Activated CD4-positive, alpha-beta memory T cell treated with anti-CD3 and anti-CD28 coated beads, Interleukin-2, amount 10 ng/mL, durations not matched to agents 7 days and 5 days (primary cell): ENCODE measurements at regions not wholly inside any gene's neighbourhood (a gene's known extent, or its start where the extent isn't known, plus 50 kb on each side); places are given as distances from the start of the nearest gene placed in this dataset.
"Not testable (repeated sequence)": the region's sequence is repeated elsewhere in the genome, so short reads cannot be mapped to it uniquely, and the experiment has no call there.

Experiments
- CTCF ChIA-PET: fragments of 350-600 bp; sonication (Branson Sonifier 250); formaldehyde crosslinking; loops from one replicate; lab custom pipeline; 2021; ENCODE audit warnings: antibody characterized with exemption, inconsistent platforms; lab: Charles Lee
- POLR2A ChIA-PET: fragments of 350-600 bp; sonication (Branson Sonifier 250); formaldehyde crosslinking; loops from one replicate; lab custom pipeline; 2021; ENCODE audit warnings: antibody characterized with exemption; lab: Charles Lee
- DNase-seq: peaks from one replicate; pipeline ENCODE4 v3.0.0-alpha.2; 2020
- H3K27ac Mint-ChIP-seq: one replicate; pipeline ENCODE4 v1.8.0; 2021; ENCODE audit warnings: mild to moderate bottlenecking, mixed read lengths
- H3K27me3 Mint-ChIP-seq: one replicate; pipeline ENCODE4 v1.8.0; 2021; ENCODE audit warnings: mixed read lengths
- H3K36me3 Mint-ChIP-seq: one replicate; pipeline ENCODE4 v1.8.0; 2021; ENCODE audit warnings: low read depth, mixed read lengths
- H3K4me1 Mint-ChIP-seq: one replicate; pipeline ENCODE4 v1.8.0; 2021; ENCODE audit warnings: mixed read lengths
- H3K4me3 Mint-ChIP-seq: one replicate; pipeline ENCODE4 v1.8.0; 2021; ENCODE audit warnings: mild to moderate bottlenecking, mixed read lengths
- H3K9me3 Mint-ChIP-seq: one replicate; pipeline ENCODE4 v1.8.0; 2021; ENCODE audit warnings: mixed read lengths

- H3K4me3 Mint-ChIP-seq: no peak overlapping the region
- H3K27ac Mint-ChIP-seq: no peak overlapping the region
- CTCF ChIA-PET: no interaction called here
- H3K4me1 Mint-ChIP-seq: no peaks in the 10 kb centered on the region
- POLR2A ChIA-PET: no interaction called here
- H3K36me3 Mint-ChIP-seq: no peaks in the 10 kb centered on the region
- H3K9me3 Mint-ChIP-seq: no peaks in the 10 kb centered on the region
- no peaks in the 10 kb centered on the region for H3K27me3 Mint-ChIP-seq
- no peak for DNase-seq
Measured at GRCh38 chr16:75945916-75946457, 219.7 kb upstream of the CPHXL start.

GRCh38 chr16:75947626-75948239 lies 221.4 kb upstream of the CPHXL start:
- H3K9me3 Mint-ChIP-seq: no peaks in the 10 kb centered on the region

GRCh38 chr16:75948441-75948840 lies 222.2 kb upstream of the CPHXL start:
- no peak overlapping the region for H3K27ac Mint-ChIP-seq
- no peak for DNase-seq
- no peaks in the 10 kb centered on the region for H3K36me3 Mint-ChIP-seq
- H3K27me3 Mint-ChIP-seq: no peaks in the 10 kb centered on the region
- H3K9me3 Mint-ChIP-seq: no peaks in the 10 kb centered on the region
- POLR2A ChIA-PET: no interaction called here
- CTCF ChIA-PET: no interaction called here
- H3K4me3 Mint-ChIP-seq: no peak overlapping the region
- no peaks in the 10 kb centered on the region for H3K4me1 Mint-ChIP-seq

More at GRCh38 chr16:75947626-75948239, 221.4 kb upstream of the CPHXL start:
- no peak overlapping the region for H3K27ac Mint-ChIP-seq
- H3K27me3 Mint-ChIP-seq: no peaks in the 10 kb centered on the region
- no peaks in the 10 kb centered on the region for H3K36me3 Mint-ChIP-seq
- CTCF ChIA-PET: no interaction called here
- H3K4me1 Mint-ChIP-seq: no peaks in the 10 kb centered on the region
- no peak for DNase-seq
- H3K4me3 Mint-ChIP-seq: no peak overlapping the region
- POLR2A ChIA-PET: no interaction called here

DNA sequence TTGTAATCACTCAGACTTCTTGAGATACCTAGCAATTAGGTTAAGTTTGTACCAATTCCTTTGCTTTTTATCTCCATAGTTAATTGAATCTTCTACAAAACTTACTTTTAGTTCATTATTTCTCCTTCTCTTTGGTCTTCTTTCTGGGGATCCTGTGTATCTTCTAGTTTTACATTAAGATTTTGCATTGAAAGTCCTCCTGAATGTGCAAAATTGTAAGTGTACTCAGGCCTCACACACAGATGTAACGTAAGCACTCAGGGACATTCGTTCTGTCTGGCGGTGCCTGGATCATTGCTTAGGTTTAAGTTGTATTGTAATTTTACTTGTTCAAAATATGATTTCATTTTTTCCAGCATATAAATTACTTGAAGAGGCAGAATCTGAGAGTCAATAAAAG lies 222.6 kb upstream of the CPHXL start:
- CTCF ChIA-PET: no interaction called here
- Mint-ChIP-seq H3K4me1 (no peaks in the 10 kb centered on the region), H3K36me3 (no peaks in the 10 kb centered on the region), H3K27me3 (no peaks in the 10 kb centered on the region), H3K4me3 (no peak overlapping the region), H3K27ac (no peak overlapping the region), H3K9me3 (no peaks in the 10 kb centered on the region)
- DNase-seq: no peak
- POLR2A ChIA-PET: no interaction called here

DNA sequence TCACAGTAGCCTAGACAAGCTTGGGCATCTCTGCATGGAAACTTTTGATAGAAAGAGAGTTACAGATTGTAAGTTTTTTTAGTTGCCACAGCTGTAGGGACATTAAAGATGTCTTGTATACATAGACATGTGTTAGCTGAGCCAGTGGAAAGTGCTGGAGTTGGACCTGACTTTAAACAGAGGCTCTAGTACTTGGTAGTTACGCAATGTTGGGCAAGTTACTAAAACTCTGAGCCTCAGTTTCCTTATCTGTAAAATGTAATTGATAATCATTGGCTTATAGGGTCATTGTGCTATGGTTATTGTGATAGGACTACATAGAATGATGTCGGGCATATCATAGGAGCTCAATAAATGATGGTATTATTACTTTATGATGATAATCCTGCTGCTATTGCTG lies 225.8 kb upstream of the CPHXL start:
- Mint-ChIP-seq H3K9me3 (no peaks in the 10 kb centered on the region), H3K27me3 (no peaks in the 10 kb centered on the region), H3K27ac (no peak overlapping the region), H3K36me3 (no peaks in the 10 kb centered on the region), H3K4me1 (no peaks in the 10 kb centered on the region), H3K4me3 (no peak overlapping the region)
- CTCF ChIA-PET: no interaction called here
- POLR2A ChIA-PET: no interaction called here
- DNase-seq: no peak

DNA sequence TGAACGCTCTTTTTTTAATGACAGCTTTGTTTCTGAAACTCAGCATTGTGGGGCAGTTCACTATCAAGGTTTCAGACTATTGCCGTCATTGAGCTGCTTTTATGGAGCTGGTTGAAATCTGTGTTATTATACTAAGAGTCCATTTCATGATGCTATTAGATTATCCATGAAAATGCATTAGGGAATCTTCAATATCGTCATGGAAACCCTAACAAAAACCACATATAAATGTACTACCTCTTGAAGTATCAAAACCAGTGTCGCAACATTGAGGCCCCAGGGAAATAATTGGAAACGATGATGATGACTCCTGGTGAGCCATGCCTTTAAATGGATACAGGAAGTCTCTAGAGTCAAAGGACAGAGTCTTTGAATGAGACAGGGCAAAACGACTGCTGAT lies 231.6 kb upstream of the CPHXL start:
- H3K4me3 Mint-ChIP-seq: no peak overlapping the region
- peaks cover 4% of the 10 kb centered on the region for H3K9me3 Mint-ChIP-seq
- ChIA-PET CTCF (no interaction called here), POLR2A (no interaction called here)
- H3K36me3 Mint-ChIP-seq: no peaks in the 10 kb centered on the region
- no peak for DNase-seq
- no peaks in the 10 kb centered on the region for H3K27me3 Mint-ChIP-seq
- no peak overlapping the region for H3K27ac Mint-ChIP-seq
- H3K4me1 Mint-ChIP-seq: no peaks in the 10 kb centered on the region

GRCh38 chr16:75965504-75966374 lies 239.4 kb upstream of the CPHXL start:
- Mint-ChIP-seq H3K9me3 (no peaks in the 10 kb centered on the region), H3K4me1 (no peaks in the 10 kb centered on the region), H3K27me3 (no peaks in the 10 kb centered on the region), H3K27ac (no peak overlapping the region), H3K4me3 (no peak overlapping the region), H3K36me3 (no peaks in the 10 kb centered on the region)
- POLR2A ChIA-PET: no interaction called here
- no peak for DNase-seq
- CTCF ChIA-PET: no interaction called here

GRCh38 chr16:75969120-75969519 lies 242.8 kb upstream of the CPHXL start:
- H3K27ac Mint-ChIP-seq, DNase-seq, POLR2A ChIA-PET, CTCF ChIA-PET, H3K4me3 Mint-ChIP-seq, H3K4me1 Mint-ChIP-seq, H3K36me3 Mint-ChIP-seq, H3K9me3 Mint-ChIP-seq, H3K27me3 Mint-ChIP-seq: not testable (repeated sequence)

GRCh38 chr16:75971334-75971733 lies 245.0 kb upstream of the CPHXL start:
- POLR2A ChIA-PET: no interaction called here
- no peak overlapping the region for H3K27ac Mint-ChIP-seq
- no peaks in the 10 kb centered on the region for H3K9me3 Mint-ChIP-seq
- DNase-seq: no peak
- CTCF ChIA-PET: no interaction called here
- H3K4me1 Mint-ChIP-seq: no peaks in the 10 kb centered on the region
- H3K4me3 Mint-ChIP-seq: no peak overlapping the region
- no peaks in the 10 kb centered on the region for H3K27me3 Mint-ChIP-seq
- H3K36me3 Mint-ChIP-seq: no peaks in the 10 kb centered on the region

DNA sequence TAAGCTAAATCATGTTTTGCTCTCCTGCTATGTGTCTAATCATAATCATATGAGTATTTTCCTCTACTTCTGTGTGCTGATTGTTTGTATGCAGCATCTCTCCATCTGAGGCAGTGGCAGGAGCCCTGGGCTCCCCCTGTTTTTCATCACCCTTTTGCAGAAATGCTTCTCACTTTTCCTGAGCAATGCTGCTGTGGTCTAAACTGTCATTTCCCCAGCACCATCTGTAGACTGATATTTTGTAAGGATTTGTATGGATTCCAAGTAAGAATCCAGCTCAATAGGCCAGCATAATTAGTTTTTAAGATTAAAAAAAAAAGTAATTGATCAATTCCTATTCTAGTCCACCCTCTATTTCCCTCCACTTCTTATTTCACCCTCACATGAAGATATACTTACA lies 257.0 kb upstream of the CPHXL start:
- ChIA-PET POLR2A (no interaction called here), CTCF (no interaction called here)
- no peak overlapping the region for H3K4me3 Mint-ChIP-seq
- no peak overlapping the region for H3K27ac Mint-ChIP-seq
- DNase-seq: no peak
- H3K36me3 Mint-ChIP-seq: no peaks in the 10 kb centered on the region
- peaks cover 9% of the 10 kb centered on the region for H3K9me3 Mint-ChIP-seq
- H3K4me1 Mint-ChIP-seq: no peaks in the 10 kb centered on the region
- no peaks in the 10 kb centered on the region for H3K27me3 Mint-ChIP-seq

DNA sequence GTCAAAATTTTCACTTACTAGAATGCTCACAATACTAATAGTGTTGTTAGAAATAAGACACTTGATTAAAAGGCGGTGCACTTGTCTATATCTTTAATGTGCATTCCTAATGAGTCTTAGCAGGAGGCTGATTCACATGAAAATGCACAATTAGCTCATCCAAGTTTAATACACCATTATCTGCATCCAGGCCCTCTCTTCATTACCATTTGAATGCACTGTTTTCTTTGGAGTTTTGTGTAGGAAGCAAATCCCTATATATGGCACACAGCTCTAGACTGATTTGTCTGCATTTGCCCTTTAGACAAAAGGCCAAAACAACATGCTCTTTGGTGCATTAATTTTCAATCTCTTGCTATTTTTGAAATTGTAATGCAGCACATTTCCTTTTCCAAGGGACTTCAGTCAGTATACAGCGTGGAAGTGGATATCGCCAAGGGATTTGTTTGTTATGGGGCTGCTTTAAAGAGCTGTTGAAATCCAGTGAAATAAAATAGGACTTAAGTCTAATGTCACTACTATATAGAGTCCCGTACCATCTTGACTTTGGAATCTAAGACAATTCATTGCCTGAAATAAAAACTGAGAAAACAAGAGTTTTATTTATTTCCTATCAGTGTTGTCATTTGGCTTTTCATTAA lies 257.6 kb upstream of the CPHXL start:
- H3K36me3 Mint-ChIP-seq: no peaks in the 10 kb centered on the region
- ChIA-PET POLR2A (no interaction called here), CTCF (no interaction called here)
- no peaks in the 10 kb centered on the region for H3K4me1 Mint-ChIP-seq
- H3K9me3 Mint-ChIP-seq: peaks cover 10% of the 10 kb centered on the region
- H3K27me3 Mint-ChIP-seq: no peaks in the 10 kb centered on the region
- H3K27ac Mint-ChIP-seq: no peak overlapping the region
- no peak overlapping the region for H3K4me3 Mint-ChIP-seq
- DNase-seq: no peak

DNA sequence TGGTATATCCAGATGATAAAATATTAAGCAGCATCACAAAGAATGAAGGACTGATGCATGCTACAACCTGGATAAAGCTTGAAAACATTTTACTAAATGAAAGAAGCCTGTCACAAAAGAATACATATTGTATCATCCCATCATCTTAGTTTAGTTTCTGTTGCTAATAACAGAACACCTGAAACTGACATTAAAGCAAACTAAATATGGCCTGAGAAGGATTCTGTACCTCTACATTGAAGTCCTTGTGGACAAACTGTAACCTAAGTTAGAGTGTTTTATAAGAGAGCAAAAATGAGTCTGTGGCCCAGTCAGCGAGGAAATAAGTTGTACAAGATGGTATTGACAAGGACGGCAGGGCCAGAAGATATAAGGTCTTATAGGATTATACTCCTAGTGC lies 261.0 kb upstream of the CPHXL start:
- ChIA-PET POLR2A (no interaction called here), CTCF (no interaction called here)
- H3K27ac Mint-ChIP-seq: no peak overlapping the region
- peaks cover 13% of the 10 kb centered on the region for H3K9me3 Mint-ChIP-seq
- H3K27me3 Mint-ChIP-seq: no peaks in the 10 kb centered on the region
- no peak for DNase-seq
- H3K36me3 Mint-ChIP-seq: no peaks in the 10 kb centered on the region
- H3K4me3 Mint-ChIP-seq: no peak overlapping the region
- H3K4me1 Mint-ChIP-seq: no peaks in the 10 kb centered on the region

- Mint-ChIP-seq H3K4me1 (no peaks in the 10 kb centered on the region), H3K9me3 (peaks cover 7% of the 10 kb centered on the region), H3K27ac (no peak overlapping the region), H3K36me3 (no peaks in the 10 kb centered on the region), H3K27me3 (no peaks in the 10 kb centered on the region), H3K4me3 (no peak overlapping the region)
- ChIA-PET CTCF (no interaction called here), POLR2A (no interaction called here)
- no peak for DNase-seq
Measured at GRCh38 chr16:75996491-75996890, 270.2 kb upstream of the CPHXL start.
